Activated naive CD4-positive, alpha-beta T cell treated with Interleukin-2 at 50 U/mL for 16 hours (primary cell): ENCODE measurements at regions not wholly inside any gene's neighbourhood (a gene's known extent, or its start where the extent isn't known, plus 50 kb on each side); places are given as distances from the start of the nearest gene placed in this dataset.

Source experiments
- DNase-seq: peaks from one replicate; pipeline ENCODE4 v3.0.0-alpha.2; 2020

GRCh38 chr2:172232708-172233396 is 130.2 kb upstream of the DLX2 start:
- no peak for DNase-seq

GRCh38 chr2:172233987-172234715 is 131.5 kb upstream of the DLX2 start:
- DNase-seq: no peak

GRCh38 chr2:172234716-172235691 is 132.3 kb upstream of the DLX2 start:
- peak; percentile 24 for DNase-seq

GRCh38 chr2:172239944-172240590 is 137.4 kb upstream of the DLX2 start:
- no peak for DNase-seq

GRCh38 chr2:172241222-172241621 is 138.5 kb upstream of the DLX2 start:
- DNase-seq: no peak

- DNase-seq: no peak
Measured at GRCh38 chr2:172242471-172242870, 139.8 kb upstream of the DLX2 start.

GRCh38 chr2:172242961-172243360 is 140.3 kb upstream of the DLX2 start:
- no peak for DNase-seq

- no peak for DNase-seq
Measured at GRCh38 chr2:172244419-172245130, 141.9 kb upstream of the DLX2 start.

GRCh38 chr2:172246649-172247048 is 143.9 kb upstream of the DLX2 start:
- DNase-seq: no peak

- no peak for DNase-seq
Measured at GRCh38 chr2:172247203-172247602, 144.5 kb upstream of the DLX2 start.

GRCh38 chr2:172248381-172248780 is 145.7 kb upstream of the DLX2 start:
- DNase-seq: no peak

GRCh38 chr2:172248785-172249187 is 146.1 kb upstream of the DLX2 start:
- no peak for DNase-seq

GRCh38 chr2:172249334-172249733 is 146.6 kb upstream of the DLX2 start:
- DNase-seq: no peak

GRCh38 chr2:172249986-172250385 is 147.3 kb upstream of the DLX2 start:
- no peak for DNase-seq

- no peak for DNase-seq
Measured at GRCh38 chr2:172251231-172251630, 148.5 kb upstream of the DLX2 start.

- no peak for DNase-seq
Measured at GRCh38 chr2:172252154-172252553, 149.5 kb upstream of the DLX2 start.

GRCh38 chr2:172253190-172254052 is 150.7 kb upstream of the DLX2 start:
- DNase-seq: peak; percentile 63

GRCh38 chr2:172256886-172257285 is 154.2 kb upstream of the DLX2 start:
- DNase-seq: no peak

- no peak for DNase-seq
Measured at GRCh38 chr2:172259827-172260226, 157.1 kb upstream of the DLX2 start.

- no peak for DNase-seq
Measured at GRCh38 chr2:172260336-172260735, 157.6 kb upstream of the DLX2 start.

GRCh38 chr2:172261292-172261691 is 158.6 kb upstream of the DLX2 start:
- DNase-seq: no peak
